ENCODE measurements at regions not wholly inside any gene's neighbourhood (a gene's known extent, or its start where the extent isn't known, plus 50 kb on each side); places are given as distances from the start of the nearest gene placed in this dataset.
"Not testable (repeated sequence)": the region's sequence is repeated elsewhere in the genome, so short reads cannot be mapped to it uniquely, and the experiment has no call there.

DNA sequence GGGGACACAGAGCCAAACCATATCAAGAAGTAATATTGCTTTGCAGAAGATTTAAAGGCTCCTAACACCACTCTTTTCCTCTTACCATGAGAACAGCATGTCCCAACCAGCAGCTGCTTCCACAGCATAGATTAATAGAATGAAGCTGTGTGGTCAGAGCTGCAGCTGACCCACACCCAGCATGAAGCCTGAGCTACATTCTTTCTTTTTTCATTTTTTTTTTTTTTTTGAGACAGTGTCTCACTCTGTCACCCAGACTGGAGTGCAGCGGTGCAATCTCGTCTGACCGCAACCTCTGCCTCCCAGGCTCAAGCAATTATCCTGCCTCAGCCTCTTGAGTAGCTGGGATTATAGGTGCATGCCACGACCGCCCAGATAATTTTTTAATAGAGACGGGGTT lies 289.8 kb downstream of the RAD51AP2 start:
- H3K36me3 ChIP-seq (ENCODE audit: control insufficient read depth, insufficient read depth, low read length) = no peaks in the 10 kb centered on the region
- no peak overlapping the region for H3K4me3 ChIP-seq (ENCODE audit: low read depth, low read length)
- TF ChIP-seq, protein P1, sequence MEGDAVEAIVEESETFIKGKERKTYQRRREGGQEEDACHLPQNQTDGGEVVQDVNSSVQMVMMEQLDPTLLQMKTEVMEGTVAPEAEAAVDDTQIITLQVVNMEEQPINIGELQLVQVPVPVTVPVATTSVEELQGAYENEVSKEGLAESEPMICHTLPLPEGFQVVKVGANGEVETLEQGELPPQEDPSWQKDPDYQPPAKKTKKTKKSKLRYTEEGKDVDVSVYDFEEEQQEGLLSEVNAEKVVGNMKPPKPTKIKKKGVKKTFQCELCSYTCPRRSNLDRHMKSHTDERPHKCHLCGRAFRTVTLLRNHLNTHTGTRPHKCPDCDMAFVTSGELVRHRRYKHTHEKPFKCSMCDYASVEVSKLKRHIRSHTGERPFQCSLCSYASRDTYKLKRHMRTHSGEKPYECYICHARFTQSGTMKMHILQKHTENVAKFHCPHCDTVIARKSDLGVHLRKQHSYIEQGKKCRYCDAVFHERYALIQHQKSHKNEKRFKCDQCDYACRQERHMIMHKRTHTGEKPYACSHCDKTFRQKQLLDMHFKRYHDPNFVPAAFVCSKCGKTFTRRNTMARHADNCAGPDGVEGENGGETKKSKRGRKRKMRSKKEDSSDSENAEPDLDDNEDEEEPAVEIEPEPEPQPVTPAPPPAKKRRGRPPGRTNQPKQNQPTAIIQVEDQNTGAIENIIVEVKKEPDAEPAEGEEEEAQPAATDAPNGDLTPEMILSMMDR (IDR thresholded peaks at IDR 0.05; ENCODE audit: insufficient read depth, low read length, severe bottlenecking) = no peak
- DNase-seq (ENCODE audit: low read depth) (no peak), FAIRE-seq (no peak)
- H3K27me3 ChIP-seq (ENCODE audit: control insufficient read depth, insufficient read depth, low read length) = no peaks in the 10 kb centered on the region

DNA sequence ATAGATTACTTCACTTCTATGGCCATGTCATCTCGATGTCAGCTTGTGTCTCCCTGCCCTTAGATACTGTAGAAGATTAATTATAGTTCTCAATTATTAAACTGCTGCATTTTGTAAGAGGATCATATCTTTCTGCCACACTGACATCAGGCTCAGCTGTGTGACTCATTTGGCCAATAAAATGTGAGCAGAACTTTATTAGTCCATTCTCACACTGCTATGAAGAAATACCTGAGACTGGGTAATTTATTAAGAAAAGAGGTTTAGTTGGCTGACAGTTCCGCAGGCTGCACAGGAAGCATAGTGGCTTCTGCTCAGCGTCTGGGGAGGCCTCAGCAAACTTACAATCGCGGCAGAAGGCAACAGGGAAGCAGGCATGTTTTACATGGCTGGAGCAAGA lies 290.4 kb downstream of the RAD51AP2 start:
- TF ChIP-seq, protein P1 (IDR thresholded peaks at IDR 0.05; ENCODE audit: insufficient read depth, low read length, severe bottlenecking) = no peak
- DNase-seq (ENCODE audit: low read depth) (no peak), FAIRE-seq (no peak)
- Histone ChIP-seq H3K36me3 (ENCODE audit: control insufficient read depth, insufficient read depth, low read length) (no peaks in the 10 kb centered on the region), H3K4me3 (ENCODE audit: low read depth, low read length) (no peak overlapping the region), H3K27me3 (ENCODE audit: control insufficient read depth, insufficient read depth, low read length) (no peaks in the 10 kb centered on the region)

DNA sequence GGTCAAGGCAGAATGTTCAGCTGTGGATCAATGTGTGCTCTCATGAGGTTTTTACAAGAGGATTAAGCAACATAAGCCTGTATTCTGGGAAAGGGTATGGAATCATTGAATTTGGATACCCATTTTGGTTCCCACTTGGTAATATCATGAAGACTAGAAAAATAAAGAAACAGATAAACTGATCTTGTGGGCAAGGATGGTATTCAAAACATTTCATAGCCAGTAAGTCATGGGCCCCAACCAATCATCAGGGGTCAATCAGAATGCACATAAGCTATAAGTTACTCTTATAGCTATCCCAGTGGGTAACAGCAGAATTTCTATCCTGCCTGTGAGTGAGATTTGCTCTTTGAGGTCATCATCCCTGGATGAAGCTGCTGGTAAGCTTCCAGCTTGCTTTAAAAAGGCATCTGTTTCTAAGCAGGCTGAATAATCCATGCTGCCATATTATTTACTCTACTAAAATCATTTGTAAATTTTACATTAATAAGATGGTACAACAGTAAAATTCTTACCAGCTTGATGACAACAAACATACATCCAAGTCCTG lies 291.2 kb downstream of the RAD51AP2 start:
- FAIRE-seq (no peak), DNase-seq (ENCODE audit: low read depth) (no peak)
- H3K27me3 ChIP-seq (ENCODE audit: control insufficient read depth, insufficient read depth, low read length) = no peaks in the 10 kb centered on the region
- TF ChIP-seq, protein P1 (IDR thresholded peaks at IDR 0.05; ENCODE audit: insufficient read depth, low read length, severe bottlenecking) = no peak
- no peak overlapping the region for H3K4me3 ChIP-seq (ENCODE audit: low read depth, low read length)
- no peaks in the 10 kb centered on the region for H3K36me3 ChIP-seq (ENCODE audit: control insufficient read depth, insufficient read depth, low read length)

DNA sequence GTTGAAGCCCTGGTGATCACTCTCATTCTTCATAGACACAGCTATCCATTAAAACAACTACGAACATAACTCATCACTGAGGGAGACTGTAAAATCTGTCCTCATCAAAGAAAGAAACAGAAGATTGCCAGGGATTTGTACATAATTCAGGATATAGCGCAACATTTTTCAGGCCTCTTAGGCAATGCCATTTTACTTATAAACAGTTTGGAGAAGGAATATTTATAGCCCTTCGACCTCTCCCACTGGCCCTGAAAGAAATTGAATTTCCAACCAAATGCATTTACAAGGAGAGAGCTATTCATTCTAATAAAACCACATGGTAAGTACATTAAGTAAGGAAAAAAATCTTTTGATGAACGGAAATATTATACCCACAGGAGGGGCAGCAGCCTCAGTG lies 295.0 kb downstream of the RAD51AP2 start:
- no peak overlapping the region for H3K4me3 ChIP-seq (ENCODE audit: low read depth, low read length)
- no peak for DNase-seq (ENCODE audit: low read depth)
- H3K27me3 ChIP-seq (ENCODE audit: control insufficient read depth, insufficient read depth, low read length) = no peaks in the 10 kb centered on the region
- FAIRE-seq = no peak
- no peaks in the 10 kb centered on the region for H3K36me3 ChIP-seq (ENCODE audit: control insufficient read depth, insufficient read depth, low read length)
- TF ChIP-seq, protein P1 (IDR thresholded peaks at IDR 0.05; ENCODE audit: insufficient read depth, low read length, severe bottlenecking) = no peak

DNA sequence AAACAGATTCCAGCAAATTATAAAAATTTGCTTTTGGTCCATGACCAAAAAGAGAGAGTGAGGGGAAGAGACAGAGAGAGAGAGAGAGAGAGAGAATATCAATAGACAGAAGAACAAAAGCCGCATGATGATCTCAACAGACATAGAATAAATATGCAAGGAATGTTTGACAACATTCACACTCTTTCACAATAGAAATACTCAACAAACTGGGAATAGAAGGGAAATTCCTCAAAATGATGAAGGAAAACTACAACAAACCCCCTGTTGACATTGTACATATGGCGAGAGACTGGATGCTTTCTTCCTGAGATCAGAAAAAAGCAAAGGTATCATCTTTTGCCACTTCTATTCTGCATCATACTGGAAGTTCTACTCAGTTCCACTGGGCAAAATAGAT lies 309.7 kb downstream of the RAD51AP2 start:
- Histone ChIP-seq H3K27me3 (ENCODE audit: control insufficient read depth, insufficient read depth, low read length) (no peaks in the 10 kb centered on the region), H3K4me3 (ENCODE audit: low read depth, low read length) (no peak overlapping the region), H3K36me3 (ENCODE audit: control insufficient read depth, insufficient read depth, low read length) (no peaks in the 10 kb centered on the region)
- no peak for FAIRE-seq
- DNase-seq (ENCODE audit: low read depth) = peak; percentile 50
- TF ChIP-seq, protein P1 (IDR thresholded peaks at IDR 0.05; ENCODE audit: insufficient read depth, low read length, severe bottlenecking) = no peak

DNA sequence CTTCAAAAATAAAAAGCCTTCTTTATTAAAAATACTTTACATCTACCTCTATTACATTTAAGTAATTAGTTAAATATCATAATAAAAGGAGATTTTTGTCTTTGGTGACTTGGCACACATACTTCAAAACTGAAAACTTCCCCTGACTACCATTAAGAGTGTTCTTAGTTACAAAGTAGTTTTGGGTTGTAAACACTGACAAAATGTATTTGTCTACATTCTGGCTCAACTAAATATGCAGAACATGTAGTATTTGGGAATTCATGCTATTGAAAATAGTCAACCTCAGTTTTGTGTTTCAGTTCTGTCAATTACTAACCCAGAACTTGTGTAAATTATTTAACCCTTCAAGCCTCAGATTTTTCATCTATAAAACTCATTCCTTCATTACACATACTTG lies 311.5 kb downstream of the RAD51AP2 start:
- TF ChIP-seq, protein P1 (IDR thresholded peaks at IDR 0.05; ENCODE audit: insufficient read depth, low read length, severe bottlenecking) = no peak
- no peak for FAIRE-seq
- H3K4me3 ChIP-seq (ENCODE audit: low read depth, low read length) = no peak overlapping the region
- DNase-seq (ENCODE audit: low read depth) = no peak
- no peaks in the 10 kb centered on the region for H3K36me3 ChIP-seq (ENCODE audit: control insufficient read depth, insufficient read depth, low read length)
- H3K27me3 ChIP-seq (ENCODE audit: control insufficient read depth, insufficient read depth, low read length) = no peaks in the 10 kb centered on the region

DNA sequence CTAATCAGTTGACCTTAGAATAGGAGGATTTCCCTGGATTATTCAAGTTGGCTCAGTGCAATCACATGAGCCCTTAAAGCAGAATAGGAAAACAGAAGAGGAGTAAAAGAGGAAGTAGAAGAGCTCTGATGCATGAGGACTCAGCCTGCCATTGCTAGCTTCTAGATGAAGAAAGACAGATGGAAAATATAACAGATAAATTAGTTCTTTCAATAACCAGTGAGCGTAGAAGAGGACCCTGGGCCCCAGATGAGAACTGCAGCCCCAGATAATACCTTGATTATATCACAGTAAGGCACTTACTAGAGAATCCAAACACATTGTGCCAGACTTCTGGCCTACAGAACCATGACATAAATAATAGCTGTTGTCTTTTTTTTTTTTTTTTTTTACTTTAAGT lies 314.0 kb downstream of the RAD51AP2 start:
- H3K4me3 ChIP-seq (ENCODE audit: low read depth, low read length); H3K36me3 ChIP-seq (ENCODE audit: control insufficient read depth, insufficient read depth, low read length); DNase-seq (ENCODE audit: low read depth); H3K27me3 ChIP-seq (ENCODE audit: control insufficient read depth, insufficient read depth, low read length); FAIRE-seq: not testable (repeated sequence)

DNA sequence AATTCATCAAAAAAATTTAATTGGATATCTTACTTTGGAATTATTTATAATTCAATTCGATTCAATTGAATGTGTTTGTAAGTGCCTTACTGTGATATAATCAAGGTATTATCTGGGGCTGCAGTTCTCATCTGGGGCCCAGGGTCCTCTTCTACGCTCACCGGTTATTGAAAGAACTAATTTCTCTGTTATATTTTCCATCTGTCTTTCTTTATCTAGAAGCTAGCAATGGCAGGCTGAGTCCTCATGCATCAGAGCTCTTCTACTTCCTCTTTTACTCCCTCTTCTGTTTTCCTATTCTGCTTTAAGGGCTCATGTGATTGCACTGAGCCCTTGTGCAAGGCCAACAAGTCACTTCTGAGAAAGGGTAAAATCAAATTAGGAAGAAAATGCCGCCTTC lies 315.6 kb downstream of the RAD51AP2 start:
- FAIRE-seq = not testable (repeated sequence)

More for the DNA sequence above, 315.6 kb downstream of the RAD51AP2 start:
- not testable (repeated sequence) for DNase-seq (ENCODE audit: low read depth); H3K4me3 ChIP-seq (ENCODE audit: low read depth, low read length); H3K36me3 ChIP-seq (ENCODE audit: control insufficient read depth, insufficient read depth, low read length); H3K27me3 ChIP-seq (ENCODE audit: control insufficient read depth, insufficient read depth, low read length)

Data from bronchial epithelial cell (primary cell).